ENCODE measurements at regions not wholly inside any gene's neighbourhood (a gene's known extent, or its start where the extent isn't known, plus 50 kb on each side); places are given as distances from the start of the nearest gene placed in this dataset.

DNA sequence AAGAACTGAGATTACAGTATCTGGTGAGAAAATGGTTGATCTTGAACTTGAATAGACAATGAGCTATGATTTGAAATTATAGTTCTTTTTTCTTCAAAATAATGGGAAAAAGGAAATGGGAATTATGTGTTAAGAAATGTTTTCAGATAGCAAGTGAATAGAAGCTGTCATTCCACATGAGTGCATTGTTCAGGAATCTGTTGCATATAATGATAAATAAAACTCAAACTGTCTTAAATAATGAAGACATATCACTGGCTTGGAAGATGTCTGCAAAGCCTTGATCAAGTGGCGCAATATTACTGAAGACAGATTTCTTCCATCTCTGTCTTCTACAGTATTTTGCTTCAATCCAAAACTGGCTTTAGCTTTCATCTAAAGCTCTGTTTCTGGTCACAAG, 479.3 kb upstream of the ZFP42 start:
- DNase-seq (ENCODE audit: low spot score) = no peak
- TF ChIP-seq, protein P1, sequence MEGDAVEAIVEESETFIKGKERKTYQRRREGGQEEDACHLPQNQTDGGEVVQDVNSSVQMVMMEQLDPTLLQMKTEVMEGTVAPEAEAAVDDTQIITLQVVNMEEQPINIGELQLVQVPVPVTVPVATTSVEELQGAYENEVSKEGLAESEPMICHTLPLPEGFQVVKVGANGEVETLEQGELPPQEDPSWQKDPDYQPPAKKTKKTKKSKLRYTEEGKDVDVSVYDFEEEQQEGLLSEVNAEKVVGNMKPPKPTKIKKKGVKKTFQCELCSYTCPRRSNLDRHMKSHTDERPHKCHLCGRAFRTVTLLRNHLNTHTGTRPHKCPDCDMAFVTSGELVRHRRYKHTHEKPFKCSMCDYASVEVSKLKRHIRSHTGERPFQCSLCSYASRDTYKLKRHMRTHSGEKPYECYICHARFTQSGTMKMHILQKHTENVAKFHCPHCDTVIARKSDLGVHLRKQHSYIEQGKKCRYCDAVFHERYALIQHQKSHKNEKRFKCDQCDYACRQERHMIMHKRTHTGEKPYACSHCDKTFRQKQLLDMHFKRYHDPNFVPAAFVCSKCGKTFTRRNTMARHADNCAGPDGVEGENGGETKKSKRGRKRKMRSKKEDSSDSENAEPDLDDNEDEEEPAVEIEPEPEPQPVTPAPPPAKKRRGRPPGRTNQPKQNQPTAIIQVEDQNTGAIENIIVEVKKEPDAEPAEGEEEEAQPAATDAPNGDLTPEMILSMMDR (IDR thresholded peaks at IDR 0.05; ENCODE audit: extremely low read depth, insufficient read depth, missing control alignments) = no peak
- in situ Hi-C loops (cut with MboI; ENCODE audit: low pct_unique_long_range_greater_than_20kb, low sequenced_read_pairs, unreplicated experiment) = no loop called here

DNA sequence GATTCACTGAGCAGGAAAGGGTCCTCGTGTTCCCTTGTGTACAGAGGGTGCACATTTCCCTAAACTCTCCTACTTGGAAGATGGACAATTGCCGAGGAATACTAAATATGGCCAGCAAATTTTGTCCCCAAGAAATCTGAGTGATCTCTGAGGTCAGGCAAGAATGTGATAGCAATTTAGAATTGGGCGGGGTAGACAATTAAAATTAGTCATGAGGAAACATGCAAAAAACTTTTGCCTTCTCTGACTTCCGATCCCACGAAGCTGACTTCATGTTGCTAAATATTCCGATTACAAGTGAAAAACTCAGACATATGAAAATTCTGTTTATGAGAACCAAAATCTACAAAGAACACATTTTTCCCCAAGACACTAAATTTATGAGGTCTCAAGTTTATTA, 453.9 kb upstream of the ZFP42 start:
- TF ChIP-seq, protein P1 (IDR thresholded peaks at IDR 0.05; ENCODE audit: extremely low read depth, insufficient read depth, missing control alignments) = no peak
- DNase-seq (ENCODE audit: low spot score) = no peak
- in situ Hi-C loops (cut with MboI; ENCODE audit: low pct_unique_long_range_greater_than_20kb, low sequenced_read_pairs, unreplicated experiment) = no loop called here

- TF ChIP-seq, protein P1 (IDR thresholded peaks at IDR 0.05; ENCODE audit: extremely low read depth, insufficient read depth, missing control alignments) = no peak
- in situ Hi-C loops (cut with MboI; ENCODE audit: low pct_unique_long_range_greater_than_20kb, low sequenced_read_pairs, unreplicated experiment) = no loop called here
- no peak for DNase-seq (ENCODE audit: low spot score)
Measured at GRCh38 chr4:187544461-187545053, 451.0 kb upstream of the ZFP42 start.

DNA sequence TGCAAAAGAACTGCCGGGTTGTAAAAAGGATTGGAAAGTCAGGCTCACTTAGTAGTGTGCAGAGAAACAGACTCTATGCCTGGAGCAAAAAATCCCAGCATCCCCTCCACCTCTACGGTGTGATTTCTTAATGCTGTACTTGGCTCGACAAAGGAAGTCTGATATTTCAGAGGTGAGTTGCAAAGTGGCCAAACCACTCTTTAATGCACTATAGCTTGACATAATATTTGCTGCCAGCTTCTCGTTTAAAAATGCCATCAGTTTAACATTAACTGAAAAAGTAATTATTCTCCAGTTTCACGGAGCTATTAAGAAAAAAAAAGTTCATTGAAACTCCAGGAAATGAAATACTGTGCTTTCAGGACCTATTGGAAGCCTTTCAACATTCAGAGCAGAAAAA, 448.3 kb upstream of the ZFP42 start:
- TF ChIP-seq, protein P1 (IDR thresholded peaks at IDR 0.05; ENCODE audit: extremely low read depth, insufficient read depth, missing control alignments) = no peak
- no peak for DNase-seq (ENCODE audit: low spot score)
- in situ Hi-C loops (cut with MboI; ENCODE audit: low pct_unique_long_range_greater_than_20kb, low sequenced_read_pairs, unreplicated experiment) = no loop called here

GRCh38 chr4:187550256-187550950, 445.2 kb upstream of the ZFP42 start:
- TF ChIP-seq, protein P1 (IDR thresholded peaks at IDR 0.05; ENCODE audit: extremely low read depth, insufficient read depth, missing control alignments) = no peak
- in situ Hi-C loops (cut with MboI; ENCODE audit: low pct_unique_long_range_greater_than_20kb, low sequenced_read_pairs, unreplicated experiment) = no loop called here

DNA sequence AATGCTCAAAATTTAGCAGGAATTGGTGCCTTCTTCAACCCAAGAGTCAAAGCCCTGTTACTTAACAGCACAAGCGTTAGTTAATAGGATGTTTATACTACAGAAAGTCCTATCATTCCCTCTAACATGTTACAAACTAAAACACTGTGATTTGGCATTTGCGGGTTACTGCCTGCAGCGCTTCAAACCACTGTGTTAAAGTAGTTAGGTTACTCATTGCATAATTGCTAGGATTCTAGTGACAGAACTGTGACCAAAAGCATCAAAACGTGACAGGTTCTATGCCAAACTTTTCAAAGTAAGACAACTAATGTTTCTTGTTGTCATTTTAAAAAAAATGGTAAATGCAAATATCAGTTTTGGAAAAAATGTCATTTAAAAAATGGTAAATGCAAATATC, 442.8 kb upstream of the ZFP42 start:
- in situ Hi-C loops (cut with MboI; ENCODE audit: low pct_unique_long_range_greater_than_20kb, low sequenced_read_pairs, unreplicated experiment) = no loop called here
- TF ChIP-seq, protein P1 (IDR thresholded peaks at IDR 0.05; ENCODE audit: extremely low read depth, insufficient read depth, missing control alignments) = no peak
- DNase-seq (ENCODE audit: low spot score) = no peak

More at GRCh38 chr4:187550256-187550950, 445.2 kb upstream of the ZFP42 start:
- no peak for DNase-seq (ENCODE audit: low spot score)

Measured in GM13977 (cell line).